GM19467 (cell line): ENCODE measurements at regions not wholly inside any gene's neighbourhood (a gene's known extent, or its start where the extent isn't known, plus 50 kb on each side); places are given as distances from the start of the nearest gene placed in this dataset.

Source experiments
- ATAC-seq: cut with Tn5 transposase; IDR thresholded peaks from one replicate; pipeline ENCODE4 v1.9.1; 2021; ENCODE audit warnings: mild to moderate bottlenecking, moderate library complexity; ENCODE audit not compliant: unreplicated experiment

DNA sequence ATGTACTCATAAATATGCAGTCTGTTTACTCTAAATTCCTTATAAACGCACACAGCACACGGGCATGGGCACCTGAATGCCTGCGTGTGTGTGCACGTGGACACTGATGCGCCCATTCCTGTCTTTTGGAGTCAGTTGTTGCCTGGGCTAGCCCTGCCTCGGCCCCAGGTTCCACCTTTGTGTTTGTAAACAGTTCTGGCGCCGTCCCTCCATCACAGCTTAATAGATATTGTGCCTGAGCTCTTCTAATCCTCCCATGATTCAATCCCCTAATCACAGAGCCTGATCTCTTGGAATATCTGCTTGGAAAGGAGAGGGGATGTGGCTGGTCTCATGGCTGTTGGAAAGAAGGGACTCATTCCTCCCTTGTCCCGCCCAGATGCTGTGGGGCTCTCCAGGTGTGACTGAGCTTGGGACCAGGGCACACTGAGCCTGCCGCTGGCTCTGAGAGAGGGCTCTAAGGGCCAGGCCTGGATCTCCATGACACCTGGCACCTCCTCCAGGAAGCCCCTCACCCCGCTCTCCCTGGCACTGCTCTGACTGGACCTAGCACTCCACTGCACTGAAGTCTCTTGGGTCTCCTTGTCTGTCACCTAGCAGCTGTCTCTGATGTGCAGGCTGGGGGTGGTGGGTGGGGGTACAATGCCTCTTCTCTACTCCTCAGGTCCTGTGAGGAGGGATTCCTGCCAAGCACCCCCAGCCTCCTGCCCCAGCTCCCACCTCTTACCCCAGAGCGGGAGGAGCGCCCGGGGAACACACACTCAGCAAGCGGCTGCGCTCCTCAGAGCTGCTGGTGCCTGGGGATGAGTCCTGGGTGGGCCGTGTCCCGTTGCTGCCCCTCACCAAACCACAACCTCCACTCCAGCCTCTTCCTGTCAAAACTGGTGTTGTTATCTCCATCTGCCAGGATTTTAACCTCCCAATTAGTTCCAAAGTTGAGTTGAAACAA lies 181.3 kb downstream of the INHBB start:
- no peak for ATAC-seq

DNA sequence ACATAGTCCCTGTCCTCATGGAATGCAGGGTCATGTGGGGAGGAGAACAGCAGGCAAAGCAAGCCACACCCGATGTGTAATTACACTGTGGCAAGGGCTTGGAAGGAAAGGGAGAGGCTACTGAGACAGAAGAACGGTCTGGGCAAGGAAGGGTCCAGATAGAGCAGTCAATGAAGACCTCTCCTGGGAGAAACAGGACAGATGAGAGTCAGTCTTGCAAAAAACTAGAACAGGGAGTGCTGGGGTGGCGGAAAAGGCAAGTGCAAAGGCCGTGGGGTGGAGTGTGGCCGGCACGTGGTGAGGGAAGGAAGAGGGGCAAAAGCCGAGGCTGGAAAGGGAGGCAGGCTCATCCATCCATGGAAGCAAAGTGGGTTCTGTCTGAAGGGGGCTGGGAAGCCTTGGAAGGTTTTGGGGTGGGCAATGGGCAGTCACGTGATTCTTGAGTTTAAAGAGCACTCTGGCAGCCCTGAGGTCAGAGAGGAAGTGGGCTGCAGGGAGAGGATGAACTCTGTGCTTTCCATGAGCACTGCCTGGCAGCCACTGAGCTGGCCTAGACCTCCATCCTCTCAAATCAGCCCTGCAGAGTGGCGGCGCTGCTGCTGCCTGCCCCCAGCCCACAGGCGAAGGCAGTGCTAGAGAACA lies 182.2 kb downstream of the INHBB start:
- ATAC-seq = no peak

DNA sequence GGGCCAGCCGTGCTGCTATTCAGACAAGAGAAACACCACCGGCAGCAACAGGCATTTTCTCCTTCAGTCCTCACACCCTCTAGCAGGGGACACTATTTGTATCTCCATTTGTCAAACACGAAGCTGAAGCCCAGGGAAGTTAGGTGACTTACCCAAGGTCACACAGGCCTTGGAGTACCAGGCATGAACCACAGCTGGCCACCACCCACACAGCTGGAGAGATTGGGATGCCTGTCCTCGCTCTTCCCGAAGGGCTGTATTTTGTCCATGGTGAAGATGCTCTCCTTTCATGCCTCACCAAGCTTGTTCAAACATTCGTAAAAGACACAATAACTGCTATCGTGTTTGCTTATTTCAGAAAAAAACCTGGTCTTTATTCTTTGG lies 182.7 kb downstream of the INHBB start:
- ATAC-seq = no peak

DNA sequence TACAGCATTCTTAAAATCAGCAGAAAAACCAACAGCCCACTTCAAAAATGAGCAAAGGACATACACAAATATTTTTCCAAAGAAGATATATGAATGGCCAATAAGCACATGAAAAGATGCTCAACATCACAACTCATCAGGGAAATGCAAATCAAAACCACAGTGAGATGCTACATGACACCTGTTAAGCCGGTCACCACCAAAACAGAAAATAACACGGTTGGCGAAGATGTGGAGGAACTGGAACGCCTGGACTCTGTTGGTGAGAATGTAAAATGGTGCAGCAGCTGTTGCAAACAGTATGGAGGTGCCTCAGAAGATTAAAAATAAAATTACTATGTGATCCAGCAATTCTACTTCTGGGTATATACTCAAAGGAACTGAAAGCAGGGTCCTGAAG lies 184.8 kb downstream of the INHBB start:
- no peak for ATAC-seq

DNA sequence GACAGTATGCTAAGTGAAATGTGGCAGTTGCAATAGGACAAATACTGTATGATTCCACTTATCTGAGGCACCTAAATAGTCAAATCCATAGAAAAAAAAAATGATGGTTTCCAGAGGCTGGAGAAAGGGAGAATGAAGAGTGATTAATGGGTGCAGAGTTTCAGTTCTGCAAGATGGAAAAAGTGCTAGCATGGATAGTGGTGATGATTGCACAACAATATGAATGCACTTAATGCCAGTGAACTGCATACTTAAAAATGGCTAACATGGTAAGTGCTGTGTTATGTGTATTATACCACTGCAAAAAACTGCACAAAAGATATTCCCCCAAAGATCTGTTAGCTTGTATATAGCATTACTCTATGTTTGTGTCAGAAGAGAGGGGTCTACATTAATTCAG lies 185.4 kb downstream of the INHBB start:
- ATAC-seq = no peak

DNA sequence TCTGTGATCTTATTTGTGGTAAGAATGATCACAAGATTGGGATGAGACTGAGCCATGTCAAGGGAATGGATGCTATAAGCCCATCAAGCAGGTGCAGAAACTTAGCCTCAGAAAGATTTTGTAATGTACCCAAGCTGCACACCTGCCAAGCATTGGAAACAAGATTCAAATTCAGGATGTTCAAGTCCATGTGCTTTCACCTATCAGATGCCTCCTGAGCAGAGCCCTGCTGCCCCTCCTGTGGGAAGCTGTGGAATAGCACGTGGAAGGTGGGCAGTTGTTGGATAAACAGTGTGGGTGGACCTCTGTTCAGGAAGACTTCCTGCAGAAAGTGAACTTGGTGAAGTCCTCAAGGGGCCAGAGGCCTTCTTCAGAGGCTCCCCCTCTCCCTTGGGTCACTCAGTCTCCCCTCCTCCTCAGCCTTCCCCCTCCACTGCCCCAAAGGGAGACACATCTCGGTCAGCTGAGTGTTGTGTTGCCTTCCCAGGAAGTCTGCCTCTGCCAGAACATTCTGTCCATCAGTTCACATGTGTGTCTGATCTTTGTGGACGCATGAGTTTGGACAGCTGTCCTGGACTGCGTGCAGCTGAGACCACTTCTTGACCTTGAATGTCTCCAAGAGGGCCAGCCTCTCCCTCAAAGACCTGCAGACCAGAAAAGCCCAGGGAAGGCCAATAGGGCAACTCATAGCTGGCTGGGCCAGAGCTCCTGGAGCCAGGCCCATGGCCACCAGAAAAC lies 186.1 kb downstream of the INHBB start:
- ATAC-seq = no peak

DNA sequence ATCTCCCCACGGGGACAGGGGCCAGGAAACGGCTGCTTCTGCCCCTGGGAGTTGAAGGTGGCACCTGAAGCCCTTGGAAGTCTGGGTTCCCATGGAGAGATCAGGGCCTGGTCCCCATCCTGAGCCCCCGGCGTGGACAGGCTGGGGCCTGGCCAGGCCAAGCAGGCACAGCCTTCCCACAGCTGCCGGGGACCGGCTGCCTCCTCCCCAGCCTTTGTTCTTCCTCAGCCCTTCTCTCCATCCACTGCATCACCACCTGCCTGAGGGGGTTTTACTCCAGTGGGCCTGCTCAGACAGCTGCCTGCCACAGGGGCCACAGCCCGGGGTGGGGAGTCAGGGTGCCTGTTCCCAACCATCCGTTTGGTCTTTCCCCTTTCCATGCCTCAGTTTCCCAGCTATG lies 187.7 kb downstream of the INHBB start:
- no peak for ATAC-seq

DNA sequence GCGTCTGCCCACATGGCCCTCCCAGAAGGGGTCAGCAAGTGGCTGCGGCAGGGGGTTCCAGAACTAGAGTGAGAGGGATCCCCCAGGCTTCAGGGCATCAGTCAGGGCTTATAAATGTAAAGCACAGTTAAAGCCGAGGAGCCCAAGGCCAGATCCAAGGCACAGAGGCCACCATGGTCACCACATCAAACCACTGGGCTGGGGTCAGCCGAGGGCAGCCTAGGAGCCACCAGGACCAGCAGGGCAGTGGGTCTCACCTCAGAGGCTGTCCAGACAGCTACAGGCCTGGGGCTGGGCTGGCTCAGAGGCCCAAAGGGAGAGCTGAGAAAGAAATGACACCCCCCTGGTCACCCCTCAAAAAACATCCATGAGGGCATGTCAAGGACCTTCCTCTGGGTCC lies 188.5 kb downstream of the INHBB start:
- ATAC-seq = no peak

DNA sequence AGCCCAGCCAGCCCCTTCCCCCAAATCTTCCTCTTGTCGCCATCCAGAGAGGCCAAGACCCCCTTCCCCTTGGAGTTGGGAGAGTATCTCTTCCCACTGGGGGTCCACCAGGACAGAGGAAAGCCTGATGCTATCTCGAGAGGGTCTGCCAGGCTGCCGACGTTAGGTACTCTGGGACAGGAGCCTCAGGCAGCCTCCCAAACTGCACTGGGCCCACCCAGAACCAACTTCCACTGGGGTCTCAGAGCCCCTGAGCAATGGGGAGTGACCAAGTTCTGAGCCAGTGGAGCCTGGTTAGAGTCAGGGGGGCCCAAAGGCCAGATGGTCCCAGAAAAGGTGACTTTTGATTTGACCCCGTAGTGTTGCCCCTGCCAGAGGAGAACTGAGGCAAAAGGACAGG lies 189.1 kb downstream of the INHBB start:
- ATAC-seq = no peak

DNA sequence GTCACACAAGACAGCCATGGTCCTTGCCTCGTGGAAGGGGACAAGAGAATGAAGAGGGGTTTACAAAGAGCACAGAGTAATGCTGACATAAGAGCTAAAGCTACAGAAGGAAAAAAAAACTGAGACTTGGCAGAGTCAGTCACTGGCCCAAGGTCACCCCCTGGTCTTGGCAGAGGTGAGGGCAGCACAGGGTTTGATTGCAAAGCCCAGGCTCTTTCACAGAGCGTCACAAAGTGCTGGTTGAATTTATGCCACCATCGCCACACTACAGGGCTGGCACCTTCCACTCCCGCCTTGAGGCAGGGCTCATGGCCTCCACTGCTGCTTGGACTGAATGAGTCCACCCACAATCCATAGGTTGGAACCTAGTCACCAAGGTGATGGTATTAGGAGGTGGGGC lies 190.2 kb downstream of the INHBB start:
- no peak for ATAC-seq

DNA sequence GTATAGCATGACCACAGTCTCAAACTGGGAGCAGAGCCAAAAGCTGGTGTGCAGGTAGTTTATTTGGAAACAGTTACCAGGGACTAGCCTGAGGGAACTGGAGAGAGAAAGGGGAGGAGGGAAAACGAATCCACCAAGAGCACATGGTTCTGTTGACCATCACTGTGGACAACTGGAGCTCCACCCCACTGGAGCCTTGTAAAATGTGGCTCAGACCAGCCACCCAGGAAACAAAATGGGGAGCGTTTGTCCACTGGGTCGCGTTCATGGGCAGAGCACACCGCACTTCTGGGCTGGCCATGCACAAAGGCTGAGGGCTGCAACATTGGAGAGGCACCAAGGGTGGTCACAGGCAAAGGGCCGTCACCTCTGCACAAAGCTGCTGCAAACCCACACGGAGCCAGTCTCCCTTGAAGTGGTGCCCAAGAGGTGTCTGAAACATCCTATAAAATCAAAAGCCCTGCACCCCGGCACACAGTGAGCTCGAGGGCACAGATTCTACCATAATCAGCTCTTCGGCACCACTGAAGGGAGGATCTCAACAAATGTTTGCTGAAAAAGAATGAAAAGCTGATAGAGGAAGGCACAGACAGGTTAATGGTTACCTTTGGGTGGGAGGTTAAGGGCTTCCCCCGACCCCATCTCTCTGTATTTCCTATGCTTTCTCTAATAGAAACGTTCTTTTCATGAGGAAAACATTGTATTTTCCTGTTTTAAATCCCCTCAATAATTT lies 192.9 kb downstream of the INHBB start:
- ATAC-seq = no peak

DNA sequence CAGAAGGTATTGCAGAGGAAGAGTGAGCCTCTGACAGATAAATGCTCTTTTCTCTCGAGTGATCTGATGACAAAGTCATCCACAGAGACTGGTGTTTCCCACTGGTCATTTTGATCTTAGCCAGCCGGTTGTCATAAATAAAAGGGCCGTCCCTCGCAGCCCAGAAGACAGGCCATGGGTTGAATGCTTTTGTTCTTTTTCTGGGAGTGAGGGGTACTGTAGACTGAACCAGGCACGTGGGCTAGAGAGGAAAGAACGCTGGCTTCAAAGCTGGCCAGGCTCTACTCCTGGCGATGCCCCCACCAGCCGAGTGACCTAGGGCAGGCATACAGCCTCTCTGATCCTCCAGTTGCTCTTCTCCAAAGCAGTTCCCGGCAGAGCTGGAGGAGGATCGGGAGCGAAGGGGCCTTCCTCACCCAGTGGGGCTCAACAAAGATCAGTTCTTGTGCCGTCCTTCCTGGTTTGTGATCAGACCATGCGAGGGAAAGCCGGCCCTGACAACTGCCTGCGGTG lies 193.5 kb downstream of the INHBB start:
- ATAC-seq = no peak

DNA sequence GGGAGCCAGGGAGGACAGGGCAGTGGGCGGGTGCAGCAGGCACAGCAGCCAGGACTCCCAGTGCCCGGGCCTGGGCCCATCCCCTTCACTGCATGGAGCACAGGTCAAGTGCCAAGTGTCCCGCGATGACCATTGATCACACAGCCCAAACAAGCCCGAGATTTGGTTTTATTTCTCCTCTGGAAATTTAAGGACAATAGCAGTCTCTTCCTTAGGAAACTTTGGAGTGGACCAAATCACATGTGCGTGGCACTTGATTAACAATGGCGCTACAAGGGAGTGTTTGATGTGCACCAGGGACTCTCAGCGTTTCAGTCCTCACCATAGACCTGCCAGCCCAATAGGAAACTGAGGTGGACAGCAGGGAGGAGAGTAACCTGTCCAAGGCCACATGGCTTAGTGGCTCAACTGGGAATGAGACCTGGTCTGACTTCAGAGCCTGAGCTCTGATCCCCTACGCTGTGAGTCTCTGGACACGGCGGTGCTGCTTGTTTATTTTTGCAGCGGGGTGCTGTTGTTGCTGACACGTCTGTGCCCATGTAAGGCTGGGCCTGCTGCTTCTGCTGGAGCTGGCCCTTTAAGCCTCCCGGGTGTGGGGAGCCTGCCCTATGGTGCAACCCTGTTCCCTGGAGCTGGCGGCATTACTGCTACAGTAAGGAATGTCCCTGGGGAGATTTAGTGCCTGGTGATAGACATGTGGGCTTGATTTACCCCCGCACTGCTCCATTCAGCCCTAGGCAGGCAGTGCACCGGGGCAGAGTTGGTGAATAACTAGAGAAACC lies 194.2 kb downstream of the INHBB start:
- no peak for ATAC-seq

DNA sequence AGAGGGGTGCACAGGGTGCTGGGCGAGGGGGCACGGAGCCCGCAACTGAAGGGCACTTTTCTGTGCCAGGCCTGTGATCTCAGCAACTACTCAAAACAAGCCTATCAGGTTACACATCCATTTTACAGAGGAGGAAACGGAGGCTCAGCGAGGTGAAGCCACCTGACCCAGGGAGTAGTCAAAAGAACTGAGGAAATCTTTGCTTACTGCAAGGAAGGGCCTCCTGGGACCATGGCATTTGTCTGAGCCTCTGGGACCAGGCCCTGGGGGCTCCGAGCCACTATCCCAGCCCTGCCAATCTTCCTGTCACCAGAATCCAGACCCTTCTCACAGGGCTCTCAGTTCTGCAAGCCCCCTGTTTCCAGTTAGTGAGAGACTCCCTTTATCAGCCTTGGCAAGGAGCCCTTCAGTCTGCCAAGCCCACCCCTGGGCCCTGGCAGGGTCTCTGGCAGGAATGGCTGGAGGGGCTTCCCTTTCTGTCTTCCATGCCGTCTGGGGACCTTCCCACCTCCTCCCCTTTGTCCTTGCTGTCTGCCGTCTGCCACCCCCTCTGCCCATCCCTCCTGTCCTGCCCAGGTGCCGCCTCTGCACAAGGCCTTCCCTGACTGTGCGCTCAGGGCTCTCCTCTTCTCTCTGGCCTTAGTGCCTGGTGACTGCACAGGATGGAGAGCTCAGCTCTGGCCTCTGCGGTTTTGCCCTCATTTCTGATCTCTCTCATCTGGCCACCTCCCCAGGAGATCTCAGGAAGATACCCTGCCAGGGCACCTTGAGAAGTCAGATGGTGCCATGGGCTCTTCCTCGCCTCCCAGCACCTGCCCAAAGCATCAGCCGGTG lies 194.7 kb upstream of the GLI2 start:
- no peak for ATAC-seq

DNA sequence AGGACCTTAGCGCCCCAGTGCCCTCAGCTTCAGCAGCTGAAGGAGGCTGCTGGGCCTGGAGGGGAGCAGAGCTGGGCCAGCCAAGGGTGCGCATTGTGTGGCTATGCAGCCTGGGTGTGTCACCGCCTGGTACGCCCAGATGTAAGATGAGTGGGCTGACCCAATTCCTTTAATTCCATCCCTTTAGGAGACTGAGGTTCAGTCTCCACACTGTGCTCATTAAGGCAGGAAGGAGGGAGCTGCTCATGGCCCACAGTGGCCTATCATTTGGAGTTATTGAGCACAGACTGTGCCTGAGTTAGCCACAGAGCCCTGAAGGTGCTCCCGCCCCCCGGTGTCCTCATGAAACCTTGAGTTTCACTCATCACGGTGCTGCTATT lies 194.1 kb upstream of the GLI2 start:
- no peak for ATAC-seq

DNA sequence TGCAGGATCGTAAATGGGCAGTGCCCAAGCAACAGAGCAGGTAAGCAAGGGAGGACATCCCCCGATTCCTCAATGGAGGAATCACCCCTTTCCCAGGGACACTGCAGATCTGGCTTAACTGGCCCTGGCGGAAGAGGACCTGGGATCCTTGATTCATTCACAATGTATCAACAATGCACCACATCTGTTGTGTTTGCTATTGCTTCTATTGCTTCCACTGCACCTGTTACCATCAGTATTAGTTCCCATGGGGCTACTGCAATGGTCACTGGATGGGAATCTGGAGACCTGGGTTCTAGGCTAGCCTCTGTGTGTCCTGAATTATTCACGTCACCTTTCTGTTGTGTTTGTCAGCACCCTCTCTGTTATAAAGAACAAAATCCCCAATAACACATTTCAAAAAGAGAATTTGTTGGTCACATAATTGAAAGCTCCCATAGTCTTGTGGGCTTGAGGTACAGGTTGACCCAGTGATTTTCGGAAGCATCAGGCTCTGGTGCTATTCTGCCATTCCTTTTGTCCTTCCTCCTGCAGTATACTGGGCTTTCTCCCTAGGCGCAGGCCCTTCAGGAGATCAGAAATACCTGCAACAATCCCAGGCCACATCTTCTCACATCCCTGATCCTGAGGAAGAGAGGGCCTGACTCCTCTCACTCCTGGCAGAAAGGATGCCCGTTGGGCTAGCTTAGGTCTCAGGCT lies 193.5 kb upstream of the GLI2 start:
- ATAC-seq = no peak

DNA sequence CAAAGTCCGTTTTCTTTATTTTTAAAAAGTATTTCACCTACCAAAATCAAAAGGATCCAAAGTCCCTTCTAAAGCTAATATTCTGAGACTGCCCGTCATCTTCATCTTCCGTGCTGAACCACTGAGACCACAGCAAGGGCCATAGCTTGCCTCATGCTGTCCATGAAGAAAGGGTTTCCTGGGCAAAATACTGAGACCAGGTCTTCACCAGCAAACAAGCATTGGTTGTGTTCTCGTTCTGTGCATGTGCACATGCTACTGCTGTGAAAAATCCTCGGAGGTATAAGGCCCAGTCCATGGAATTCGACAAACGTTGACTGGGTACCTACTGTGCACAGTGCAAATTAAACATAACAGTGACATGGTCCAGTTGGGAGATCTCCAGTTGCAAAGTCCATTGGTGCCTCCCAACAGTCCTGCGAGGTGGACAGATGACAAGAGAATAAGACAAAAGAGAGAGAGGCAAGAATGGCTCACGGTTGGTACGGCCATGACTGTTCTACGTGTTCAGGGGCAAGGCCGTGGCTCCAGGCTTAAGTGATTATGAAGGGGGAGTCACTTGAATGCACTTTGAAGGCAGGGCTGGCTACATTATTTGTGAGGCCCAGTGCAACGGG lies 192.6 kb upstream of the GLI2 start:
- no peak for ATAC-seq

DNA sequence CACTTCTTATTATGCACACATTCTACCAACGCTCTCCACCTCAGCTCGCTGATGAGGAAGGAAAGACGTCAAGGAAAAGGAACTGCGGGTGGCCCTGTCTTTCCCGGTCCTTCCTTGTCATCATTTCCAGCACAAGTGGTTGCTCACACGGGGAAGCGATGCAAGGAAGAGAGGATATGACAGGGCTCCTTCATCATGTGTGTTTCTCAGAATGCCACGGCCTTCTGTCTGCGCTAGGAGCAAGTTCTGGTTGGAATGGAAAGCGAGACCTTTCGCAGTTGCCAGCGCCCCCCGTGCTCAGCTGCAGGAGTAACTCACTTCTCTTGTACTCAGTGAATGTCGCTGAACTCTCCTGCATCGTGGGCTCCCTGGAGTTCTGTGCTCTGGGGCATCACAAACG lies 191.8 kb upstream of the GLI2 start:
- ATAC-seq = no peak
